ENCODE measurements at regions not wholly inside any gene's neighbourhood (a gene's known extent, or its start where the extent isn't known, plus 50 kb on each side); places are given as distances from the start of the nearest gene placed in this dataset.
"Not testable (repeated sequence)": the region's sequence is repeated elsewhere in the genome, so short reads cannot be mapped to it uniquely, and the experiment has no call there.

- Histone ChIP-seq H3K4me1 (replicated peaks in 1 of 2) (no peaks in the 10 kb centered on the region), H3K4me3 (no peak overlapping the region), H3K27me3 (no peaks in the 10 kb centered on the region), H3K27ac (no peak overlapping the region), H3K9me3 (replicated peaks in 1 of 3) (no peaks in the 10 kb centered on the region), H3K36me3 (replicated peaks in 1 of 2) (no peaks in the 10 kb centered on the region)
- intact Hi-C loops (cut with DNase I): no loop called here
- WGBS, 4 donors: 29 to 58% (median 53%) methylated on average over 4 to 5 of the region's 5 CpGs
- TF ChIP-seq, protein P1, sequence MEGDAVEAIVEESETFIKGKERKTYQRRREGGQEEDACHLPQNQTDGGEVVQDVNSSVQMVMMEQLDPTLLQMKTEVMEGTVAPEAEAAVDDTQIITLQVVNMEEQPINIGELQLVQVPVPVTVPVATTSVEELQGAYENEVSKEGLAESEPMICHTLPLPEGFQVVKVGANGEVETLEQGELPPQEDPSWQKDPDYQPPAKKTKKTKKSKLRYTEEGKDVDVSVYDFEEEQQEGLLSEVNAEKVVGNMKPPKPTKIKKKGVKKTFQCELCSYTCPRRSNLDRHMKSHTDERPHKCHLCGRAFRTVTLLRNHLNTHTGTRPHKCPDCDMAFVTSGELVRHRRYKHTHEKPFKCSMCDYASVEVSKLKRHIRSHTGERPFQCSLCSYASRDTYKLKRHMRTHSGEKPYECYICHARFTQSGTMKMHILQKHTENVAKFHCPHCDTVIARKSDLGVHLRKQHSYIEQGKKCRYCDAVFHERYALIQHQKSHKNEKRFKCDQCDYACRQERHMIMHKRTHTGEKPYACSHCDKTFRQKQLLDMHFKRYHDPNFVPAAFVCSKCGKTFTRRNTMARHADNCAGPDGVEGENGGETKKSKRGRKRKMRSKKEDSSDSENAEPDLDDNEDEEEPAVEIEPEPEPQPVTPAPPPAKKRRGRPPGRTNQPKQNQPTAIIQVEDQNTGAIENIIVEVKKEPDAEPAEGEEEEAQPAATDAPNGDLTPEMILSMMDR (IDR thresholded peaks at IDR 0.05): no peak
- no peak for TF ChIP-seq POLR2A (IDR thresholded peaks at IDR 0.05)
- DNase-seq: no peak
Observed at GRCh38 chr22:26939466-26939865, 282.1 kb downstream of the MIAT start.

DNA sequence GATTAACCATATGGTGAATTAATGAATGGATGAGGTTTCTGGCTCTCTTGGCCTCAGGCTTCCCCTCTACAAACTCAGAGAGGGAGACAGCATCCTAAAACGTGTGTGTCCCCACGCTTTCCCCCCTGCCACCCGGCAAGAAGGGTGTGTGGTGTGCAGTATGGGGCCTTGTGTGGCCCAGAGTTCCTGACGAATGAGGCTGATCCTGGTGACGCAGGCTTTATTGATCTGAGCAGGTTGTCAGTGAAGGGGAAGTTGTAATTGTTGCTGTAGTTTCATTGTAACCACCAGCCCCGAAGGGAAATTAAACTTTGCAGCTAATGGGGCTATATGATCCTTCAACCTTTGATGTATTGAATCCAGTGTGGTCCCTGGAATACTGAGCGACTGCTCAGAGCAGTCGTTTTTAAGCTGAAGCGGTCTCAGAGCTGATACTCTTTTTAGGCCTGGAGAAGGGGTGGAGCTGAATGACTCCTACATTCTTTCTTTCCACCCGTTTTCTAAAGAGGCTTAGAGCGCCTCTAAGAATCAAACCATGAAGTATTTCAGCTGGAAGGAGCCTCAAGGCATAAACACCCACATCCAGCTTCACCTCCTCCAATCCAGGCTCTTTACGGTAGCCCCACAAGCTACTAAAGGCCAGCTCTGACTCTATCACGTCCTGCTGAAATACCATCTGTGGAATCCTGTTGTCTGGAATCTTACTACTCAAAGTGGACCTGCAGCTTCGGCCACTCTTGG lies 284.7 kb downstream of the MIAT start:
- Histone ChIP-seq H3K36me3 (replicated peaks in 1 of 2) (no peaks in the 10 kb centered on the region), H3K9me3 (replicated peaks in 1 of 3) (no peaks in the 10 kb centered on the region), H3K4me1 (replicated peaks in 1 of 2) (no peaks in the 10 kb centered on the region), H3K27me3 (no peaks in the 10 kb centered on the region), H3K4me3 (no peak overlapping the region), H3K27ac (no peak overlapping the region)
- TF ChIP-seq, protein P1 (IDR thresholded peaks at IDR 0.05): no peak
- no peak for TF ChIP-seq POLR2A (IDR thresholded peaks at IDR 0.05)
- DNase-seq: peak in 1 of 7 donors; percentile 30
- WGBS, 4 donors: 72 to 82% (median 75%) methylated on average over 13 to 14 of the region's 14 CpGs
- intact Hi-C loops (cut with DNase I): no loop called here

GRCh38 chr22:26942637-26942957 lies 285.2 kb downstream of the MIAT start:
- Histone ChIP-seq H3K4me3 (no peak overlapping the region), H3K27me3 (no peaks in the 10 kb centered on the region), H3K36me3 (replicated peaks in 1 of 2) (no peaks in the 10 kb centered on the region), H3K9me3 (replicated peaks in 1 of 3) (no peaks in the 10 kb centered on the region), H3K4me1 (replicated peaks in 1 of 2) (no peaks in the 10 kb centered on the region), H3K27ac (no peak overlapping the region)
- peak in 1 of 7 donors; percentile 4 for DNase-seq
- TF ChIP-seq, protein P1 (IDR thresholded peaks at IDR 0.05): no peak
- no peak for TF ChIP-seq POLR2A (IDR thresholded peaks at IDR 0.05)
- intact Hi-C loops (cut with DNase I): no loop called here
- 67 to 83% (median 77%) methylated on average over 4 of the region's 4 CpGs for WGBS, 4 donors

GRCh38 chr22:26945565-26945964 lies 288.2 kb downstream of the MIAT start:
- H3K4me3 ChIP-seq: no peak overlapping the region
- intact Hi-C loops (cut with DNase I): no loop called here
- H3K27ac ChIP-seq: no peak overlapping the region
- 54 to 74% (median 70%) methylated on average over 1 of the region's 1 CpG for WGBS, 4 donors
- H3K4me1 ChIP-seq (replicated peaks in 1 of 2): no peaks in the 10 kb centered on the region
- no peaks in the 10 kb centered on the region for H3K9me3 ChIP-seq (replicated peaks in 1 of 3)
- no peak for DNase-seq
- H3K27me3 ChIP-seq: no peaks in the 10 kb centered on the region
- no peaks in the 10 kb centered on the region for H3K36me3 ChIP-seq (replicated peaks in 1 of 2)
- TF ChIP-seq POLR2A (IDR thresholded peaks at IDR 0.05): no peak

DNA sequence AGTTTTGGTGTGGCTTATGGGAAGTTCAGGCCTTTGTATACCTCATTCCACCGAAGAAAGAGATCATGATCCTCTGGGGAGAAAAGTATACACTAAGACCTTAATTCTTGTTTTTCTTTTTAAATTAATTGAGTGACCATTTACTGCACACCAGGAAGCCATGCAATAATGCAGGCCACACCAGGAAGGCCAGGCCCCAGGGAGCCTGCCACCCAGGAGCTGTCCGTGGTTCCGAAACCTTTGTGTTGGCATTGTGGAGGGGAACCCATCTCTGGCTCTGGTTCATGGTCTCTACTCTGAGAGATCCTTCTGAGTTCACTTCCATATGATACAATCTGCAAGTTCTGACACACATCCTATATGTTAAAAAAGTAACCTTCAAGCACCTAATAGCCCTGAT lies 291.8 kb downstream of the MIAT start:
- intact Hi-C loops (cut with DNase I): no loop called here
- Histone ChIP-seq H3K27ac (no peak overlapping the region), H3K27me3 (no peaks in the 10 kb centered on the region), H3K36me3 (replicated peaks in 1 of 2) (no peaks in the 10 kb centered on the region), H3K9me3 (replicated peaks in 1 of 3) (no peaks in the 10 kb centered on the region), H3K4me3 (no peak overlapping the region), H3K4me1 (replicated peaks in 1 of 2) (no peaks in the 10 kb centered on the region)
- peak in 2 of 7 donors; percentile 18 to 32 for DNase-seq
- 65 to 91% (median 67%) methylated on average over 3 of the region's 3 CpGs for WGBS, 4 donors
- TF ChIP-seq, protein P1 (IDR thresholded peaks at IDR 0.05): no peak
- TF ChIP-seq POLR2A (IDR thresholded peaks at IDR 0.05): no peak

GRCh38 chr22:26951139-26951538 lies 293.8 kb downstream of the MIAT start:
- H3K4me1 ChIP-seq (replicated peaks in 1 of 2): not testable (repeated sequence)

More at GRCh38 chr22:26951139-26951538, 293.8 kb downstream of the MIAT start:
- 86 to 98% (median 97%) methylated on average over 3 of the region's 3 CpGs for WGBS, 4 donors
- H3K36me3 ChIP-seq (replicated peaks in 1 of 2); H3K9me3 ChIP-seq (replicated peaks in 1 of 3); intact Hi-C loops (cut with DNase I); H3K4me3 ChIP-seq; H3K27ac ChIP-seq; H3K27me3 ChIP-seq; DNase-seq: not testable (repeated sequence)

Data from adrenal gland (tissue), 9 donors.